ENCODE measurements at regions not wholly inside any gene's neighbourhood (a gene's known extent, or its start where the extent isn't known, plus 50 kb on each side); places are given as distances from the start of the nearest gene placed in this dataset.

GRCh38 chr9:86830356-86830755 is 117.0 kb downstream of the GAS1 start:
- peak; percentile 53 for DNase-seq (ENCODE audit: low spot score)

GRCh38 chr9:86829496-86830046 is 117.7 kb downstream of the GAS1 start:
- DNase-seq (ENCODE audit: low spot score), result peak; percentile 18

DNA sequence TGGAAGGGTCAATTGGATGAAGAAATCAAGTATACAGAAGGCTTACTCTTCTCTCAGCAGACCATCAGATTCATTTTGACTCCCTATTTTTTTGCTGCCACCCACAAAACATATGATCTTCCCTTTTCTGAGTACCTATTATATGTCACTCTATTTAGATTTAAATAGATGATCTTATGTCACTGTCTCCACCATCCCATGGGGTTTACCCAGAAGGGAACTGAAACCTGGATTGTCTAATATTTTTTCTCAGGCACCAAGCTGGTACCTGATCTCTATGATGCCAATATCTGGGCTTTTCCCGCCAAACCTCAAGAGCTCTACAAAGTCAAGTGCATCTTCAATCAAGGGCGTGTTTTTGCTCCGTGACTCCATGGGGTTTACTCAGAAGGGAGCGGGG is 118.7 kb downstream of the GAS1 start:
- DNase-seq (ENCODE audit: low spot score), result no peak

DNA sequence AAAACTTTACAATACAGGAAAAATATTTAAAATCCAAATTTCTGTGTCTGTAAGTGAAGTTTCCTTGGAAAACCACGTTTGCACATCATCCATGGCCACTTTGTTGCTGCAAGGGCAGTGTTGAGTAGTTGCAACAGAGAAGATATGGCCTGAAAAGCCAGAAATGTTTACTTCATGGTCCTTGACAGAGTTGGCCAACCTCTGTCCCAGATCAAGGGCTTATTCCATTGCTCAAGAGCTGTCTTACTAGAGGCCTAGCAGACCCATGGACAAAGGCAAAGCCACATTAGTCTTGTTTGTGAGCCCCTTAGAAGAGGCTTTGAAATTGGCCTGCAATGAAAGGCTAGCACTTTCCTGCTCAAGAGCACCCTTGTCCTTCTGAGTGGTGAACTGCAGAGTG is 119.4 kb downstream of the GAS1 start:
- no peak for DNase-seq (ENCODE audit: low spot score)

- no peak for DNase-seq (ENCODE audit: low spot score)
Observed at GRCh38 chr9:86825299-86825698, 122.0 kb downstream of the GAS1 start.

DNA sequence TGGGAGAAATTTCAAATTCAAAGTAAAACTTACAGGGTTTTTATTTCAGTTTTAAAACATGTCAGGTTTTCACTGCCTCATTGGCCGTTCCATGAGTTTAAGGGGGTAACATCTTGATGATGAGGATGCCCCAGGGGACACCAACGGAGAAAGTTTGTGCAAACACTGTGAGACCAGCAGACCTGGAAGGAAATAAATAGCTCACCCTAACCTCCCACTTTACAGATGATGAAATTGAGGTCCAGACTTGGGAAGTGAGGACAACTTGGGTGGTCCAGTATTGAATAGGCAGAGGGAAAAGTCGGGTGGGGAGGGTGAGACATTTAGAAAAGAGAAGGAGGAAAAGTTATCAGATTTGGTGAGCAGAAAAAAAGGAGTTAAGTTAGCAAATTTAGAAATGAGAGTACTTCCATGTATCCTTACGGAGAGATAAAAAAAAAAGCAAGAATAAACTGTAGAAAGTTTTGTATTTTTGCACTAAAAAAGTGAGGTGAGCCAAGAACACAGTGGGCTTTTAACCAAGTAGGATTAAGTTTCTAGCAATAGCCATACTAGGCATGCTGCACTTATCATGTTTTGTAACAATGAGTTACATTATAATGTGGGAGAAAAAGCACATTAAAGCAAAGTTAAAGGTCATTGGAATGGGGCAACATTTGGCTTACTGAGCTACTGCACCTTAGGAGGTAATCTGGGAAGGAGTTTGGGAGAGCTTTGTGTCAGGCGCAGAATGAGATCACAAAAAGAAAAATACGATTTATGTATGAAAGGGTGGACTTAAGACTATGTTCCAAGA is 125.1 kb downstream of the GAS1 start:
- no peak for DNase-seq (ENCODE audit: low spot score)

DNA sequence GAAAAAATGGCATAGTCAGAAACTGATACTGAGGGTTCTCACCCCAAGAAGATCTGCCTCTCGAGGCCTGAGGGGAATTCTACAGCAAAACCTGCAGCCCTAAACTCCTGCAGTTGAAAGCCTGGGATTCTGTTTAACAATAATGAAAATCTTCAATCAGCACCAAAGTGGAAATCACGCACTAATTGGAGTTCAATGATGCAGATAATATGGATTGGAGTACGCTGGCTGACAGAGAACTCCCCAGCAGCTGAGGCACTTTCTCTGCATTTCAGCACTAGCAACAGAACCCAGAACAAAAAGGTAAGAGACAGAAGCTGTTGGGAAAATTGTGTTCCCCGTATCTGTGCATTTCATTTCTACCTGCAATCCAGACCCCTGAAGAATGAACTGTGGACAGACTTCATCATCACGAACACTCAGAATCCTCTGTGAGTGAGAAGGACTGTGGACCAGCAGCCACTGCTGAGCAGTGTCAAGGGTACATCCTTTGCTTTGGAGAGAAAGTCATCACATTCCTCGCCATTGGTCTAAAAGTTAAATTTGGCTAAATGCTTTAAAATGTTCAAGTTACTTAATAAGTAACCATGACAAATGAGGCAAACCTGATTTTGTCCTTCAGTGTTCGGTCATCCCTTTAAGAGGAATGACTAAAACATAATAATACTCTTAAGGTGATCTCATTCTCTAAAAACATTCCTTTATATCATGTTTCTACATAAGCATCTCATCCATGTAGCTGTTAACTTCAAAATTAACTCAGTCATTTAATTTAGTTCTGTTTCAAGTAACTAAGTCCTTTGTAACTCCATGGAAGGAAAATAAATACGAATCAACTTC is 126.1 kb downstream of the GAS1 start:
- peak; percentile 78 for DNase-seq (ENCODE audit: low spot score)

GRCh38 chr9:86819552-86819951 is 127.8 kb downstream of the GAS1 start:
- no peak for DNase-seq (ENCODE audit: low spot score)

- no peak for DNase-seq (ENCODE audit: low spot score)
Observed at GRCh38 chr9:86818636-86819035, 128.7 kb downstream of the GAS1 start.

- no peak for DNase-seq (ENCODE audit: low spot score)
Observed at GRCh38 chr9:86816868-86817267, 130.4 kb downstream of the GAS1 start.

- no peak for DNase-seq (ENCODE audit: low spot score)
Observed at GRCh38 chr9:86816366-86816765, 130.9 kb downstream of the GAS1 start.

GRCh38 chr9:86812616-86813015 is 134.7 kb downstream of the GAS1 start:
- no peak for DNase-seq (ENCODE audit: low spot score)

DNA sequence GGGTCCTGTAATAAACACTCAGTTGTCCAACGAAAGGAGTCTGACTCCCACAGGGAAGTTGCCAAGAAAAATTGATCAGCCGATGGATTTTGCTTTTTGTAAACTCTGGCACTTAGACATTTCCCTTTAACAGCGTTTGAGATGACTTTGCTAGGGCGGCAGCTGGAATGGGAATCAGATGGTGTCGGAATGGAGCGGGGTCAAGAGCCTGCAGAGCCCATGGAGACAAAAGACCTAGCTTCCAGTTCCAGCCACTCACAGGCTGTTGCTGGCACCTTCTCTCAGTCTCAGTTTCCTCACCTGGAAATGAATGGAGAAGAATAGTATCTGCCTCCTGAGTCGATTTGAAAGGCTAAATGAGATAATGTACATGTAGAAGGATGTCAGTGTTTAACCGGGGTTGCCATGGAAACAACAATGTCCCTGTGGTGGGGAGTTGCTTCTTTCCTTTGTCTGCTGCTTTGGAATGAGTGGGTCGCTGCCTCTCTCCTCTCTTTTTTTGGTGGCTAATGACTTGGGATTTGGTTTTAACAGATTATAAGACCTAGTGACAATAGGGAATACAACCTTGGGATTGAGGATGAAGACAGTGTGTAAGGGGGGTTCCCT is 137.4 kb downstream of the GAS1 start:
- DNase-seq (ENCODE audit: low spot score), result no peak

DNA sequence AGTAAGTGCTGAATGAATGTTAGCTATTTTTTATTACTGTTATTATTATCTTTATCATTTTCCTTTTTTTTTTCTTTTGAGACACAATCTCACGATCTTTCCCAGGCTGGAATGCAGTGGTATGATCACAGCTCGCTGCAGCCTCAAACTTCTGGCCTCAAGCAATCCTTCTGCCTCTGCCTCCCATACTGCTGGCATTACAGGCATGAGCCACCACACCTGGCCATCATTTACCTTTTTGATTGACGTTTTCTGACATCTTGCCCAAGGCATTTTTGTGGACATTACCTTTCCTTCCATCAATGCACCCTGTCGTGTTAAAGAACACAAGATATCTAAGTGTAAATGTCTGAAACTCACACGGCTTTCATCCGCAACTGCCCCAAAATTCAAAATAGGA is 138.2 kb downstream of the GAS1 start:
- DNase-seq (ENCODE audit: low spot score), result no peak

GRCh38 chr9:86807367-86807976 is 139.8 kb downstream of the GAS1 start:
- DNase-seq (ENCODE audit: low spot score), result no peak

- no peak for DNase-seq (ENCODE audit: low spot score)
Observed at GRCh38 chr9:86804011-86804410, 143.3 kb downstream of the GAS1 start.

GRCh38 chr9:86802900-86803673 is 144.2 kb downstream of the GAS1 start:
- DNase-seq (ENCODE audit: low spot score), result no peak

DNA sequence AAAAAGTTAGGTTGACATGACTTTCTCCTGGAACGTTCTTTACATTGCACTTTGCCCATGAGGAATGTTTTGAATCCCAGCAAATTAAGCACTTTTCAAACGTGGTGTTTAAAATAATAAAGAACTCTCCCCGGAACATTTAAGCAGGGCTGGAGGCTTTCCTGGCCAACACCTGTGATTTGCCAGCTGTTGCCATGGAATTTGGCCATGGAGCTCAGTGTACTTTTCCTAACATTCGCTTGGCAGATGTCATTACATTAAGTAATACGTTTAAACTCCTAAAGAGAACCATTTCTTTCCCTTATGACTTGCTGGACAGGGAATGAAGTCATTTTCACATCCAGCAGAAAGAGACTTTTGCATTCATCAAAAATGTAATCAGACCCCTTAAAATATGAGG is 146.1 kb downstream of the GAS1 start:
- DNase-seq (ENCODE audit: low spot score), result no peak

DNA sequence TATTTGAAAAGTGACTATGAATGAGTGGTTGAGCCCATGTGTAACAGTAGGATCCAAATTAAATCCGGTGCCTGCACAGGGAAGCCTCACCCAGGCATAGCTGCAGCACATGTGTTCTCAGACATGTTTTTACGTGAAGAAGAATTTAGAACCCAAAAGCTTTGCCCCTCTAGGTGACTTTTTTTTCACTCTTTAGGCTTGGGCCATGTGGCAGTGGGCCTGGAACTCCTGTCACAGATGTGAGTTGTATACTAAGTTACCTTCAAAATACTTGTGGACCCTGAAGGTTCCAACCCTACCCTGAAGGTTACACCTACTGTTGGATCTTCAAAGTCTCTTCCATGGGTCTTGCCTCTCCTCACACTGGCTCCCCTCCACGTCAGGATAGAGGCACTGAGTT is 146.6 kb downstream of the GAS1 start:
- DNase-seq (ENCODE audit: low spot score), result no peak

DNA sequence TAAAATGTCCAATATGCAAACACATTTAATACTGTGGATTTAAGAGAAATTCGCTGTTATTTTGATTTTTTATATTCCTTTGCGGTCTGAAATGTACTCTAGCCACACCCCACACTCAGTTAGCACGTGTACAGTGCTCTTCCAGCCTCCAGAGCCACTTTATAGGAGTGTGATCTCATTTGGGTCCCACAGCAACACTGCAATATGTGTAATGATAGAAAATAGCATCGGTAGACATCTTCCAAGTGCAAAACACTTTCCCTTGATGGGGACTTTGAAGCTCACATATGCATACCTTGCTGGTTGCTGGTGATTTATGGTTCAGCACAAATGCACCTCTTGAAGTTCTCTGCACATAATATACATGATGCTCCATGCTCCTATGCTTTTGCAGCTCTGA is 148.3 kb downstream of the GAS1 start:
- DNase-seq (ENCODE audit: low spot score), result no peak

- DNase-seq (ENCODE audit: low spot score), result no peak
Observed at GRCh38 chr9:86796666-86797065, 150.6 kb downstream of the GAS1 start.
